GM10266 (cell line): ENCODE measurements at regions not wholly inside any gene's neighbourhood (a gene's known extent, or its start where the extent isn't known, plus 50 kb on each side); places are given as distances from the start of the nearest gene placed in this dataset.

Experiments
- DNase-seq: peaks from one replicate; pipeline ENCODE4 v3.0.0; 2012; ENCODE audit errors: extremely low spot score
- TF ChIP-seq, protein P1 (sequence below): IDR thresholded peaks from 2 replicates; pipeline ENCODE4 v1.5.1; 2012; ENCODE audit warnings: mild to moderate bottlenecking, low read depth; ENCODE audit not compliant: control insufficient read depth, insufficient read depth; ENCODE audit errors: missing control alignments

DNA sequence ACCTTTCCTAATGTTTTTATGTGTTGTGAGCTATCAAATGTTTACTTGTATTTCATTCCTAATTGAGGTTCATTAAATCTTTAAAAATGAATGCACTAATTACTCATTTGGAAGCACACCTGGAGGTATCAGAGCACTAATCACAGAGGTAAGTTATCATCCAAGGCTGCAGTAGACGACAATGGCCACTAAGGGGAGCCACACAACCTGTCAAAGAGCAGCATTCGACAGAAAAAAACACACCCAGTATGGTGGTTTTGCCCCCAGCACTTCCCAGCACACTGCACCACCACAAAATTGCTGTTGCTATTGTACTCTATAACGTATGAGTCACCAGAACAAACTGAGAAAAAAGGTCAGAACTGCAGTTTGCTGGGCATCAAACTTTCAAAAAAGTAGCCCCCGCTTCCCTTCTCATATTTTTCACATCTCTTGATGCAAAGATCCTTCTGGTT lies 205.9 kb upstream of the IGF1R start:
- TF ChIP-seq, protein P1, sequence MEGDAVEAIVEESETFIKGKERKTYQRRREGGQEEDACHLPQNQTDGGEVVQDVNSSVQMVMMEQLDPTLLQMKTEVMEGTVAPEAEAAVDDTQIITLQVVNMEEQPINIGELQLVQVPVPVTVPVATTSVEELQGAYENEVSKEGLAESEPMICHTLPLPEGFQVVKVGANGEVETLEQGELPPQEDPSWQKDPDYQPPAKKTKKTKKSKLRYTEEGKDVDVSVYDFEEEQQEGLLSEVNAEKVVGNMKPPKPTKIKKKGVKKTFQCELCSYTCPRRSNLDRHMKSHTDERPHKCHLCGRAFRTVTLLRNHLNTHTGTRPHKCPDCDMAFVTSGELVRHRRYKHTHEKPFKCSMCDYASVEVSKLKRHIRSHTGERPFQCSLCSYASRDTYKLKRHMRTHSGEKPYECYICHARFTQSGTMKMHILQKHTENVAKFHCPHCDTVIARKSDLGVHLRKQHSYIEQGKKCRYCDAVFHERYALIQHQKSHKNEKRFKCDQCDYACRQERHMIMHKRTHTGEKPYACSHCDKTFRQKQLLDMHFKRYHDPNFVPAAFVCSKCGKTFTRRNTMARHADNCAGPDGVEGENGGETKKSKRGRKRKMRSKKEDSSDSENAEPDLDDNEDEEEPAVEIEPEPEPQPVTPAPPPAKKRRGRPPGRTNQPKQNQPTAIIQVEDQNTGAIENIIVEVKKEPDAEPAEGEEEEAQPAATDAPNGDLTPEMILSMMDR: peak; percentile 73
- DNase-seq: no peak

DNA sequence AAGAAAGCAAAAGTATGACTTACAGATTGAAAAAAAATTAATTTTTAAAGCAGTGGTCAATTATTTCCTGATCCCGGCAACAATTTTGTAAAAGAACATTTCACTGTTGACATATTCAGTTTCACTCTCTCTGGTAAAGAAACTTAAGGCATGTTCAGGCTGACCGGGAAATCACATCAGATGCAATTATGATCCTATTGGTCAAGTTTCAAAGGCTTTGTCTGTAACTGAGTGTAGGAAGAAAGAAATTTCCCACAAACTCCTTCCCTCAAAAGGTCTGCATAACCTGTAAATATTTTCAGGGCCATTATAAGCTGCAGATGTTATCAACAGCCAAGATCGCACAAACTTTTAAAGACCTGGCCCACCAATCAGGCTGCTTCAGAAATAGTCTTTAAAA lies 205.4 kb upstream of the IGF1R start:
- DNase-seq: no peak
- TF ChIP-seq, protein P1: no peak

DNA sequence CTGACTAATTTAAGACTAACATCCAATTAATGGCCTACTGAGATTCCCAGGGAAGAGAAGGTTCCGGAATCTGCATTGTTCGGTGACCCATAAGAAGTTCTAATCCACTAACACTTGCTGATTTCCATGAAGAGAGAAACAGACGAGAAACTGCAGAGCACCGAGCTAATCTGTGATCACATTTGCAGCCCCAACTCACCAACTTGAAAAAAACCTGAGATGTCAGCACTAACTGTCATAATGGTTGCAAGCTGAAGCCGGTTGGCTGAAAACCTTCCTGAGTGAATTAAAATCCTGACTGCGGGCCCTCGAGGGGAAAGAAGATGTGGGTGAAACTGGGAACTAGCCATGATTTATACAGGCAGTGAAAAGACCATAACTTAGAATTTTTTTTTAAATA lies 204.8 kb upstream of the IGF1R start:
- DNase-seq: no peak
- TF ChIP-seq, protein P1: no peak

GRCh38 chr15:98444138-98444537 lies 204.2 kb upstream of the IGF1R start:
- TF ChIP-seq, protein P1: no peak
- DNase-seq: no peak

- no peak for DNase-seq
- TF ChIP-seq, protein P1: no peak
Measured at GRCh38 chr15:98445315-98445714, 203.0 kb upstream of the IGF1R start.

GRCh38 chr15:98446083-98446482 lies 202.3 kb upstream of the IGF1R start:
- TF ChIP-seq, protein P1: no peak
- DNase-seq: no peak

GRCh38 chr15:98447069-98447468 lies 201.3 kb upstream of the IGF1R start:
- DNase-seq: no peak
- TF ChIP-seq, protein P1: no peak
